ENCODE measurements at regions not wholly inside any gene's neighbourhood (a gene's known extent, or its start where the extent isn't known, plus 50 kb on each side); places are given as distances from the start of the nearest gene placed in this dataset.

GRCh38 chr7:45455662-45456061, 118.5 kb upstream of the ADCY1 start:
- TF ChIP-seq CTCF (conservative IDR thresholded peaks at IDR 0.05; ENCODE audit: low read depth, low read length), result no peak
- DNase-seq (ENCODE audit: low read depth), result no peak

GRCh38 chr7:45456105-45456504, 118.1 kb upstream of the ADCY1 start:
- H3K4me3 ChIP-seq (ENCODE audit: low read depth, low read length), result no peak overlapping the region
- DNase-seq (ENCODE audit: low read depth), result no peak
- no peak for TF ChIP-seq CTCF (conservative IDR thresholded peaks at IDR 0.05; ENCODE audit: low read depth, low read length)

More at GRCh38 chr7:45455662-45456061, 118.5 kb upstream of the ADCY1 start:
- no peak overlapping the region for H3K4me3 ChIP-seq (ENCODE audit: low read depth, low read length)

GRCh38 chr7:45456747-45457524, 117.2 kb upstream of the ADCY1 start:
- DNase-seq (ENCODE audit: low read depth), result no peak
- no peak overlapping the region for H3K4me3 ChIP-seq (ENCODE audit: low read depth, low read length)
- no peak for TF ChIP-seq CTCF (conservative IDR thresholded peaks at IDR 0.05; ENCODE audit: low read depth, low read length)

- TF ChIP-seq CTCF (conservative IDR thresholded peaks at IDR 0.05; ENCODE audit: low read depth, low read length), result no peak
Observed at GRCh38 chr7:45457591-45457990, 116.6 kb upstream of the ADCY1 start.

DNA sequence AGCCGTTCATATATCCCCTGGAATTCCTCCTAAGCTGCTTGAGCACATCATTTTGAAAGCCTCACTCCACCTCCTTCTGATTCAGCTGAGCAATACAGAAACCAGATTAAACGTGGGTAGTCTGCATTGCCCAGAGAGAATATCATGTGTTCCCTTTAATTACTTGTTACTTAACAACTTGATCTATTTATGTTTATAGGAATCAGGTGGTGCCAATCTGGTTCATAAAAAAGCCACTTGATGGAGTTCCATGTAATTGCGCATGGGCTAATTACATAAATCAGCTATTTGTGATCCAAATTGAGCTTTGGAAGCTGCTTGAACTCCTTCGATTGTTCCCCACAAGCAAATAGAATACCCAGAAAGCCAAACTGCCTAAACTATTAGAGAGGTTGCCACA, 114.7 kb upstream of the ADCY1 start:
- no peak for DNase-seq (ENCODE audit: low read depth)
- no peak for TF ChIP-seq CTCF (conservative IDR thresholded peaks at IDR 0.05; ENCODE audit: low read depth, low read length)
- no peak overlapping the region for H3K4me3 ChIP-seq (ENCODE audit: low read depth, low read length)

More at GRCh38 chr7:45457591-45457990, 116.6 kb upstream of the ADCY1 start:
- no peak for DNase-seq (ENCODE audit: low read depth)
- no peak overlapping the region for H3K4me3 ChIP-seq (ENCODE audit: low read depth, low read length)

- no peak for DNase-seq (ENCODE audit: low read depth)
- no peak for TF ChIP-seq CTCF (conservative IDR thresholded peaks at IDR 0.05; ENCODE audit: low read depth, low read length)
- no peak overlapping the region for H3K4me3 ChIP-seq (ENCODE audit: low read depth, low read length)
Observed at GRCh38 chr7:45460379-45460778, 113.8 kb upstream of the ADCY1 start.

DNA sequence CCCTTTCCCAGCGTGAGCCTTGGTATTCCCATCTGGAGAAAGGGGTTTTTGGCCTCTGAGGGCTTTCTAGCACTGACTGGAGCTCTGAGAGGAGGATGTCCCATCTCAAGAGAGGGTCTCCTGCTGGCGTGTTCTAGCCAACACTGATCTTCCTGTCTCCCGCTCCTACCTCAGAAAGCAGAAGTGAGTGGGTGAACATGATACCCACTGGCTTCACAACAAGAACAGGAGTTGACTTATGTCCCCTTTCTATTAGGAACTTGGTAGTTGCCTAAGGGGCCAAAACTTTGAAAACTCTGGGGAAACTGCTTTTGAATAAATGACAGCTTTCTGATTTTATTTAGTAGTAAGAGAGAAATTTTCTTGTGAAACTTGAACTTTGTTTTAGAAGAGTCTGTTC, 113.1 kb upstream of the ADCY1 start:
- no peak for TF ChIP-seq CTCF (conservative IDR thresholded peaks at IDR 0.05; ENCODE audit: low read depth, low read length)
- H3K4me3 ChIP-seq (ENCODE audit: low read depth, low read length), result no peak overlapping the region
- no peak for DNase-seq (ENCODE audit: low read depth)
